Naive B cell (primary cell): ENCODE measurements at regions not wholly inside any gene's neighbourhood (a gene's known extent, or its start where the extent isn't known, plus 50 kb on each side); places are given as distances from the start of the nearest gene placed in this dataset.
"Not testable (repeated sequence)": the region's sequence is repeated elsewhere in the genome, so short reads cannot be mapped to it uniquely, and the experiment has no call there.

ENCODE experiments used
- ATAC-seq, 2 donors: fragments of 150-1000 bp; cut with Tn5 transposase; 2 replicates each; pipeline ENCODE4 v1.10.0; 2021; ENCODE audit warnings: low read depth in 2 of 2, mild to moderate bottlenecking in 2 of 2, moderate library complexity in 2 of 2
- DNase-seq: peaks from one replicate; pipeline ENCODE4 v3.0.0; 2022
- H3K27ac Mint-ChIP-seq, 6 donors: one replicate each; pipeline ENCODE4 v1.8.0; 2020 to 2022; ENCODE audit warnings: mild to moderate bottlenecking in 6 of 6, mixed read lengths in 6 of 6, moderate library complexity in 5 of 6, inconsistent platforms in 2 of 6
- H3K27me3 Mint-ChIP-seq, 3 donors: one replicate each; pipeline ENCODE4 v1.8.0; 2021 to 2022; ENCODE audit warnings: mixed read lengths in 3 of 3, mild to moderate bottlenecking in 1 of 3
- H3K36me3 Mint-ChIP-seq, 2 donors: one replicate each; pipeline ENCODE4 v1.8.0; 2020 to 2022; ENCODE audit warnings: mixed read lengths in 2 of 2, inconsistent platforms in 1 of 2, mild to moderate bottlenecking in 1 of 2
- H3K4me1 Mint-ChIP-seq, 3 donors: one replicate each; pipeline ENCODE4 v1.8.0; 2020 to 2022; ENCODE audit warnings: mixed read lengths in 3 of 3, inconsistent platforms in 1 of 3, mild to moderate bottlenecking in 1 of 3, moderate library complexity in 1 of 3
- H3K4me3 Mint-ChIP-seq, 8 donors: one replicate each; pipeline ENCODE4 v1.8.0; 2020 to 2022; ENCODE audit warnings: mild to moderate bottlenecking in 8 of 8, mixed read lengths in 8 of 8, moderate library complexity in 8 of 8, inconsistent platforms in 2 of 8
- H3K9me3 Mint-ChIP-seq, 7 donors: one replicate each; pipeline ENCODE4 v1.8.0; 2020 to 2022; ENCODE audit warnings: mixed read lengths in 7 of 7, mild to moderate bottlenecking in 5 of 7, inconsistent platforms in 2 of 7, moderate library complexity in 1 of 7

GRCh38 chr1:56137521-56138505 is 441.6 kb downstream of the PLPP3 start:
- Mint-ChIP-seq H3K4me3 (no peak overlapping the region), H3K27ac (peak overlapping the region in 1 of 6 donors; percentile 44), H3K9me3 (no peaks in the 10 kb centered on the region), H3K27me3 (peaks cover 7 to 11% (median 8%) of the 10 kb centered on the region in 3 donors), H3K4me1 (peaks cover under 1 to 20% (median 2%) of the 10 kb centered on the region in 3 donors), H3K36me3 (no peaks in the 10 kb centered on the region)
- DNase-seq: no peak
- ATAC-seq: no peak

GRCh38 chr1:56137090-56137489 is 442.3 kb downstream of the PLPP3 start:
- no peaks in the 10 kb centered on the region for H3K36me3 Mint-ChIP-seq
- peaks cover 7 to 8% (median 8%) of the 10 kb centered on the region in 3 donors for H3K27me3 Mint-ChIP-seq
- H3K4me1 Mint-ChIP-seq: peaks cover 7 to 27% (median 9%) of the 10 kb centered on the region in 3 donors
- no peak for DNase-seq
- no peaks in the 10 kb centered on the region for H3K9me3 Mint-ChIP-seq
- H3K27ac Mint-ChIP-seq: no peak overlapping the region
- ATAC-seq: no peak
- H3K4me3 Mint-ChIP-seq: no peak overlapping the region

GRCh38 chr1:56135864-56136147 is 443.6 kb downstream of the PLPP3 start:
- Mint-ChIP-seq H3K4me1 (peaks cover 7 to 28% (median 9%) of the 10 kb centered on the region in 3 donors), H3K9me3 (no peaks in the 10 kb centered on the region), H3K4me3 (no peak overlapping the region)

GRCh38 chr1:56135069-56135863 is 444.1 kb downstream of the PLPP3 start:
- H3K27me3 Mint-ChIP-seq: peaks cover 4 to 8% (median 7%) of the 10 kb centered on the region in 3 donors
- DNase-seq: no peak
- peaks cover 0 to 2% (median 0%) of the 10 kb centered on the region in 7 donors for H3K9me3 Mint-ChIP-seq
- peaks cover 7 to 28% (median 9%) of the 10 kb centered on the region in 3 donors for H3K4me1 Mint-ChIP-seq
- no peak for ATAC-seq
- no peaks in the 10 kb centered on the region for H3K36me3 Mint-ChIP-seq
- H3K4me3 Mint-ChIP-seq: no peak overlapping the region
- H3K27ac Mint-ChIP-seq: no peak overlapping the region

More at GRCh38 chr1:56135864-56136147, 443.6 kb downstream of the PLPP3 start:
- Mint-ChIP-seq H3K36me3 (no peaks in the 10 kb centered on the region), H3K27ac (no peak overlapping the region), H3K27me3 (peaks cover 4 to 8% (median 7%) of the 10 kb centered on the region in 3 donors)
- DNase-seq: no peak
- no peak for ATAC-seq

GRCh38 chr1:56133522-56134472 is 445.6 kb downstream of the PLPP3 start:
- Mint-ChIP-seq H3K4me1 (peaks cover 7 to 28% (median 9%) of the 10 kb centered on the region in 3 donors), H3K27me3 (peaks cover 4 to 12% (median 12%) of the 10 kb centered on the region in 3 donors), H3K27ac (peak overlapping the region in 1 of 6 donors; percentile 47), H3K4me3 (peak overlapping the region in 1 of 8 donors; percentile 46), H3K9me3 (peaks cover 0 to 2% (median 0%) of the 10 kb centered on the region in 7 donors), H3K36me3 (no peaks in the 10 kb centered on the region)
- peak in 1 of 2 donors; percentile 41 for ATAC-seq
- DNase-seq: no peak

GRCh38 chr1:56132520-56132919 is 446.8 kb downstream of the PLPP3 start:
- H3K27ac Mint-ChIP-seq: peak overlapping the region in 2 of 6 donors; percentile 13 to 41
- ATAC-seq (no peak), DNase-seq (no peak)
- peaks cover 0 to 2% (median 0%) of the 10 kb centered on the region in 7 donors for H3K9me3 Mint-ChIP-seq
- H3K36me3 Mint-ChIP-seq: no peaks in the 10 kb centered on the region
- peaks cover 9 to 13% (median 10%) of the 10 kb centered on the region in 3 donors for H3K27me3 Mint-ChIP-seq
- peak overlapping the region in 1 of 8 donors; percentile 0 for H3K4me3 Mint-ChIP-seq
- peaks cover 7 to 28% (median 9%) of the 10 kb centered on the region in 3 donors for H3K4me1 Mint-ChIP-seq

GRCh38 chr1:56129837-56130236 is 449.5 kb downstream of the PLPP3 start:
- no peak overlapping the region for H3K27ac Mint-ChIP-seq
- H3K4me1 Mint-ChIP-seq: peaks cover 7 to 24% (median 9%) of the 10 kb centered on the region in 3 donors
- H3K36me3 Mint-ChIP-seq: no peaks in the 10 kb centered on the region
- peaks cover 0 to 8% (median 4%) of the 10 kb centered on the region in 7 donors for H3K9me3 Mint-ChIP-seq
- H3K4me3 Mint-ChIP-seq: no peak overlapping the region
- ATAC-seq (no peak), DNase-seq (no peak)
- H3K27me3 Mint-ChIP-seq: peaks cover 5 to 21% (median 9%) of the 10 kb centered on the region in 3 donors

GRCh38 chr1:56125316-56125715 is 454.0 kb downstream of the PLPP3 start:
- ATAC-seq (no peak), DNase-seq (no peak)
- H3K27ac Mint-ChIP-seq: no peak overlapping the region
- H3K4me3 Mint-ChIP-seq: no peak overlapping the region
- H3K9me3 Mint-ChIP-seq: peaks cover 2 to 24% (median 13%) of the 10 kb centered on the region in 7 donors
- no peaks in the 10 kb centered on the region for H3K4me1 Mint-ChIP-seq
- peaks cover 10 to 21% (median 17%) of the 10 kb centered on the region in 3 donors for H3K27me3 Mint-ChIP-seq
- H3K36me3 Mint-ChIP-seq: peaks cover 0 to 4% of the 10 kb centered on the region in 2 donors

- Mint-ChIP-seq H3K27ac (peak overlapping the region in 1 of 6 donors; percentile 4), H3K9me3 (peaks cover 2 to 24% (median 13%) of the 10 kb centered on the region in 7 donors), H3K27me3 (peaks cover 9 to 12% (median 10%) of the 10 kb centered on the region in 3 donors), H3K4me1 (no peaks in the 10 kb centered on the region), H3K4me3 (no peak overlapping the region), H3K36me3 (peaks cover 0 to 4% of the 10 kb centered on the region in 2 donors)
- DNase-seq (no peak), ATAC-seq (no peak)
Measured at GRCh38 chr1:56123826-56124225, 455.5 kb downstream of the PLPP3 start.

- Mint-ChIP-seq H3K4me3 (no peak overlapping the region), H3K27ac (no peak overlapping the region), H3K27me3 (peaks cover 6 to 8% (median 8%) of the 10 kb centered on the region in 3 donors), H3K36me3 (peaks cover 0 to 4% of the 10 kb centered on the region in 2 donors), H3K4me1 (no peaks in the 10 kb centered on the region), H3K9me3 (peaks cover 2 to 24% (median 11%) of the 10 kb centered on the region in 7 donors)
- no peak for DNase-seq
- ATAC-seq: no peak
Measured at GRCh38 chr1:56123421-56123820, 455.9 kb downstream of the PLPP3 start.

GRCh38 chr1:56120021-56120420 is 459.3 kb downstream of the PLPP3 start:
- no peak overlapping the region for H3K27ac Mint-ChIP-seq
- H3K9me3 Mint-ChIP-seq: peaks cover 2 to 24% (median 10%) of the 10 kb centered on the region in 7 donors
- H3K4me1 Mint-ChIP-seq: no peaks in the 10 kb centered on the region
- H3K27me3 Mint-ChIP-seq: peaks cover 11 to 19% (median 13%) of the 10 kb centered on the region in 3 donors
- no peak overlapping the region for H3K4me3 Mint-ChIP-seq
- DNase-seq (no peak), ATAC-seq (no peak)
- H3K36me3 Mint-ChIP-seq: peaks cover 0 to 4% of the 10 kb centered on the region in 2 donors

- Mint-ChIP-seq H3K9me3 (peaks cover 0 to 24% (median 10%) of the 10 kb centered on the region in 7 donors), H3K27me3 (peaks cover 11 to 19% (median 13%) of the 10 kb centered on the region in 3 donors)
- not testable (repeated sequence) for H3K27ac Mint-ChIP-seq, H3K4me3 Mint-ChIP-seq, H3K4me1 Mint-ChIP-seq, H3K36me3 Mint-ChIP-seq, DNase-seq, ATAC-seq
Measured at GRCh38 chr1:56118676-56119075, 460.7 kb downstream of the PLPP3 start.
